ENCODE measurements at regions not wholly inside any gene's neighbourhood (a gene's known extent, or its start where the extent isn't known, plus 50 kb on each side); places are given as distances from the start of the nearest gene placed in this dataset.

DNA sequence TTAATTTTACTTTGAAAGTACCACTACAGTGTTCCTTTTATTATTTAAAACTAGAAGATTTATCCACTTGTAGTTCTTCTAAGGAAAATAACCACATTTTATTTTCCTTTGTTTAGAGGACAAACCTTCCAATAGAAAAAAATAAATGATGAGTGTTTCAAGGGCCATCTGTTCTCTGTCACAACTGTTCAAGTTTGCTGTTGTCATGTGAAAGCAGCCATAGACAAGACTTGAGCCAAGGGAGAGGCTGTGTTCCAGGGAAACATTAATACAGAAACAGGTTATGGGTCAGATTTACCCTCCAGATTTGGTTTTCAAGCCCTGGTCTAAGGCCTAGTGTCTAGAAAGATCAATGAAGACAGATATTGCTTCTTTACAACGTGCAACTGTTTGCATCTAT lies 463.6 kb downstream of the C6orf118 start:
- Mint-ChIP-seq H3K4me1 (ENCODE audit: low read depth) (no peaks in the 10 kb centered on the region), H3K9me3 (peaks cover 6% of the 10 kb centered on the region), H3K27ac (no peak overlapping the region), H3K27me3 (no peaks in the 10 kb centered on the region), H3K4me3 (no peak overlapping the region), H3K36me3 (ENCODE audit: low read depth) (no peaks in the 10 kb centered on the region)

DNA sequence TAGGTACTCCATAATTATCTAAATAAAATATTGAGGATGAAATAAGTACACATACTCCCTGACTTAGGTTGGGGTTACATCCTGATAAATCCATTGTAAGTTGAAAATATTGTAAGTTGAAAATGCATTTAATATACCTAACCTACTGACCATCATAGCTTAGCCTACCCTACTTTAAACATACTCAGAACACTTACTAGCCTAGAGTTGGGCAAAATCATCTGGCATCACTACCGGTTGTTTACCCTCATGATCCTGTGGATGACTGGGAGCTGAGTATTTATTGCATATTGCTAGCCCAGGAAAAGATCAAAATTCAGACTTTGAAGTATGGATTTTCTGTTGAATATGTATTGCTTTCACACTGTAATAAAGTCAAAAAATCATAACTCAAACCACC lies 467.3 kb downstream of the C6orf118 start:
- H3K4me3 Mint-ChIP-seq, result no peak overlapping the region
- no peaks in the 10 kb centered on the region for H3K27me3 Mint-ChIP-seq
- peaks cover 5% of the 10 kb centered on the region for H3K9me3 Mint-ChIP-seq
- H3K36me3 Mint-ChIP-seq (ENCODE audit: low read depth), result no peaks in the 10 kb centered on the region
- H3K27ac Mint-ChIP-seq, result no peak overlapping the region
- H3K4me1 Mint-ChIP-seq (ENCODE audit: low read depth), result no peaks in the 10 kb centered on the region

DNA sequence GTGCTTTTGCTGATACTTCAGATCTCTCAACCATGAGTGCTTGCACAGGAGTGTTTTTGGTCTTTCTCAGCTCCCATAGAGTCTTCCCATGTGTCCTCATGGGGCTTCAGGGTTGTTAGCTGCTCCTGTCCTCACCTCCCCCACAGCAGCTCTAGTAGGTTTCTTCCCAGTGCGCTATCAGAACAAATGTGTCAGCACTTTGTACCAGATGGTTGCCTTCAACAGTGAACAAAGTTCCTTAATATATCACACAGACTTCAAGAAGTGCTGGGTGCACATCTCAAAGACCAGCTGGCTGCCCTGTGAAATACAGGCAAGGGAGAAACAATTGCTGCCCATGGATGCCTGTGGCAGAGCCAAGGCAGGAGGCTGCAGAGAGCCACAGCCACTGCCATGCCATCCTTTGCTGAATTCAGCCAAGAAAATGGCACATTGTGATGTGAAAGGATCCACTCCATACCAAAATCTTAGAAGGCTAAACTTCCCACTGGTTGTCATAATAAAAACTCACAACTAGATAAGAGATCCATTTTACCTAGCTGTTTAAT lies 471.3 kb downstream of the C6orf118 start:
- H3K4me3 Mint-ChIP-seq, result no peak overlapping the region
- H3K27ac Mint-ChIP-seq, result no peak overlapping the region
- H3K36me3 Mint-ChIP-seq (ENCODE audit: low read depth), result no peaks in the 10 kb centered on the region
- peaks cover 18% of the 10 kb centered on the region for H3K9me3 Mint-ChIP-seq
- no peaks in the 10 kb centered on the region for H3K4me1 Mint-ChIP-seq (ENCODE audit: low read depth)
- H3K27me3 Mint-ChIP-seq, result no peaks in the 10 kb centered on the region

DNA sequence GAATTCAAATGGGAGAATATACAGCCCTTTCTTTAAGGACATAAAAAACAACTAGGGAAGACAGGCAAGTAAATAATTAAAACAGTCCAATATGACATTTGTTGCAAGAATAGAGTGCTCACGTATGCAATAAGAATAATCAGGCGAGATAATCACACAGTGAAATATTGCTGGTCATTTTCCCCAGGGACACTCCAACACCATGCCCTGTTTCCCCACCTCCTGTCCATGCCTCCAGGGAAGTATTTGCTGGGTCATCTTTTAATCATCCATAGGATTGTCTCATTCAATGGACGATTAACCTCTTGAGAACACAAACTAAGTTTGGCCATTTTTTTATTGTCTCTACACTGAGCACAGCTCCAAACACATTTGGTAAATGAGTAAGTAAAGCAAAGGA lies 472.9 kb downstream of the C6orf118 start:
- H3K27ac Mint-ChIP-seq, result no peak overlapping the region
- H3K4me1 Mint-ChIP-seq (ENCODE audit: low read depth), result no peaks in the 10 kb centered on the region
- H3K27me3 Mint-ChIP-seq, result no peaks in the 10 kb centered on the region
- no peaks in the 10 kb centered on the region for H3K36me3 Mint-ChIP-seq (ENCODE audit: low read depth)
- H3K4me3 Mint-ChIP-seq, result no peak overlapping the region
- H3K9me3 Mint-ChIP-seq, result peaks cover 22% of the 10 kb centered on the region

- H3K4me3 Mint-ChIP-seq, result no peak overlapping the region
- H3K27me3 Mint-ChIP-seq, result no peaks in the 10 kb centered on the region
- H3K27ac Mint-ChIP-seq, result no peak overlapping the region
- H3K9me3 Mint-ChIP-seq, result peaks cover 23% of the 10 kb centered on the region
- no peaks in the 10 kb centered on the region for H3K4me1 Mint-ChIP-seq (ENCODE audit: low read depth)
- no peaks in the 10 kb centered on the region for H3K36me3 Mint-ChIP-seq (ENCODE audit: low read depth)
These were observed 477.0 kb downstream of the C6orf118 start for GRCh38 chr6:164832410-164832809.

- no peak overlapping the region for H3K27ac Mint-ChIP-seq
These were observed 481.9 kb downstream of the C6orf118 start for GRCh38 chr6:164827537-164827936.

DNA sequence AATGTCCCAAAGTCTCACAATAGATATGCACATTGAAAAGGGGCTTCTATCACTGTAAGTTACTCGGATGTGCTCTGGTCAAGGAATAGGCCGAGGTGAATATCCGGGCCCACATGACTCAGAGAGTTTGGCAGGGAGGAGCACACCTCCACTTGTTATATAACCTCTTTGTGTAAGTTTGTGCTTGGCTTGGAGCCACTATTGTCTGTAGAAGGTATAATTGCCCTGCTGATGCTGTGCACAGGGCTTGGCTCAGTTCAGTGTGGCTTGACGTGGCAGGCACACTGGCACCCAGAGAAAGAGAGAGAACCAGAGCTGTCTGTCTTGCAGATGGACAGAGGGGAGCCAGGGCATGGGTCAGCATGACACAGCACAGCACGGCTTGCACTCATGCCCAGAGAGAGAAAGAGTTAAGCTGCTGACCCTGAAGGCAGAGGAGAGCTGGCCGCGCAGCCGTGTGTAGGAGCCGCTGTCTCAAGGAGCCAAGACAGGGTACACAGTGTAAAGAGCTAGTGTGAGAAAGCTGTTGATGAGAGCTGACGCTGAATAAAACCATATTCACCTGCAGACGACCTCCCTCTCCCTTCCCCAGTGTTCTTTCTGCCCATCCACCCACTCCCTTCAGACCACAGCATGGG lies 482.5 kb downstream of the C6orf118 start:
- Mint-ChIP-seq H3K4me1 (ENCODE audit: low read depth) (no peaks in the 10 kb centered on the region), H3K4me3 (no peak overlapping the region), H3K27ac (no peak overlapping the region), H3K27me3 (no peaks in the 10 kb centered on the region), H3K36me3 (ENCODE audit: low read depth) (no peaks in the 10 kb centered on the region), H3K9me3 (peaks cover 8% of the 10 kb centered on the region)

More at GRCh38 chr6:164827537-164827936, 481.9 kb downstream of the C6orf118 start:
- no peak overlapping the region for H3K4me3 Mint-ChIP-seq
- H3K36me3 Mint-ChIP-seq (ENCODE audit: low read depth), result no peaks in the 10 kb centered on the region
- H3K27me3 Mint-ChIP-seq, result no peaks in the 10 kb centered on the region
- no peaks in the 10 kb centered on the region for H3K4me1 Mint-ChIP-seq (ENCODE audit: low read depth)
- H3K9me3 Mint-ChIP-seq, result peaks cover 8% of the 10 kb centered on the region

DNA sequence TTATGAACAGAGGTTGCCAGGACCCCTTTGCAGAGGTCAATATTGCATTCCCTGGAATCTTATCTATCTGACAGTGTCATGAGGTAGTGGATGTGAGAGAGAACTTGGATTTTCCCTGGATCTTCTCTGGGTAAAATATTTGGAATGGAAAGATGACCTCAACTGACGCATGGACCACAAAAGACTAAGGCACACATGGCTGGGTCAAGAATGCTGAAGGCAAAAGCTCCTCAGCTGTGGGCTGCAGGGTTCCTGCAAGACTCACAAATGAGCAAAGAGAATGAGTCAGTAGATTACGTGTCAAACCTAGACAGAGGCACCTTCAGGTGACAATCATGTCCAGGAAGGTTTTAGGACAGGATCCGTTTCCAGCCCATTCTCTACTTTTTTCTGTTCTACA lies 484.0 kb downstream of the C6orf118 start:
- no peak overlapping the region for H3K4me3 Mint-ChIP-seq
- H3K36me3 Mint-ChIP-seq (ENCODE audit: low read depth), result no peaks in the 10 kb centered on the region
- H3K27ac Mint-ChIP-seq, result no peak overlapping the region
- no peaks in the 10 kb centered on the region for H3K27me3 Mint-ChIP-seq
- no peaks in the 10 kb centered on the region for H3K4me1 Mint-ChIP-seq (ENCODE audit: low read depth)
- peaks cover 8% of the 10 kb centered on the region for H3K9me3 Mint-ChIP-seq

DNA sequence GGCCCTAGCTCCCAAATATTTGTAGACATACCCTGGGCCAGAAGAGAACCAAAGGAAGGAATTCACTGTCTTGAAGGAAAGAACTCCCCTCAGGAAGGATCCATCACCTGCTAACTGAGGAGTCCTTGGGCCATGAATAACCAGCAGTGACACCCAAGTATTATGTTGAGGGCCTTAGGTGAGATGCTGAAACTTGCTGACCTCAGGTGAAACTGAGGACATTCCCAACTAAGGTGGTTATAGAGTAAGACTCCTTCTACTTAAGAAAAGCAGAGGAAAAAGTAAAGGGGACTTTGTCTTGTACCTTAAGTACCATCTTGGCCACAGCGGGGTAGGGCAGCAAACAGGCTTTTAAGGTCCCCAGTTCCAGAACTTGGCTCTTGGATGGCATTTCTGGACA lies 491.7 kb downstream of the C6orf118 start:
- no peaks in the 10 kb centered on the region for H3K36me3 Mint-ChIP-seq (ENCODE audit: low read depth)
- no peaks in the 10 kb centered on the region for H3K4me1 Mint-ChIP-seq (ENCODE audit: low read depth)
- H3K27ac Mint-ChIP-seq, result no peak overlapping the region
- peaks cover 17% of the 10 kb centered on the region for H3K9me3 Mint-ChIP-seq
- H3K4me3 Mint-ChIP-seq, result no peak overlapping the region
- no peaks in the 10 kb centered on the region for H3K27me3 Mint-ChIP-seq

DNA sequence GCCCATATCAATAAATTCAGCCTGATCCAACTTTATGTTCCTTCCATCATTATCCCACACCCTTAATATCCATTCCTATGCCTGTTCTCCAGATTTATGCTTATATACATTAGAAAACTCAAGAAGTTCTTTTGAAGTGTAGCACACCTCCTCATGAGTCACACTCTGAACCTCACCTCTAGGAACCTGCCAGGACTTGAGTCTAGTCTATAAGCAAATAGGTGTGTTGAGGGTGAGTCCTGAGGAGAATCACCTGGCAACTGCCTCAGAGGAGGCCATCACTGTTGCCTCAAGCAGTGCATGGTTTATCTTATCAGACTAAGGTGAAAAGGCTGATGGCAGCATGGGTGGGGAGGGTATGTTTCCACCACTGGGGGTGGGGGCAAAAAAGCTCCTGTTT lies 496.7 kb downstream of the C6orf118 start:
- Mint-ChIP-seq H3K4me3 (no peak overlapping the region), H3K36me3 (ENCODE audit: low read depth) (no peaks in the 10 kb centered on the region), H3K4me1 (ENCODE audit: low read depth) (no peaks in the 10 kb centered on the region), H3K27me3 (no peaks in the 10 kb centered on the region), H3K27ac (no peak overlapping the region), H3K9me3 (peaks cover 37% of the 10 kb centered on the region)

DNA sequence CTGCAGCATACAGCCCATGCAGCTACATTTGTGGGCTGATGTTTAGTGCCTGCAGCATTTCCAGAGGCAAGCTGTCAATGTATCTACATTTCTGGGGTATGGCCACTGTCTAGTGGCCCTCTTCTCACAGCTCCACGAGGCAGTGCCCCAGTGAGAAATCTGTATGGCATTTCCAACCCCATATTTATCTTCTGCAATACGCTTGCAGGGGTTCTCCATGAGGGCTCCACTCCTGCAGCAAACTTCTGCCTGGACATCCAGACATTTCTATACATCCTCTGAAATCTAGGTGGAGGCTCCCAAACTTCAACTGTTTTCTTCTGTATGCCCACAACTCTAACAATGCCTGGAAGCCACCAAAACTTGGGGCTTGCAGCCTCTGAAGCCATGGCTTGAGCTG lies 502.3 kb downstream of the C6orf118 start:
- Mint-ChIP-seq H3K4me3 (no peak overlapping the region), H3K36me3 (ENCODE audit: low read depth) (no peaks in the 10 kb centered on the region), H3K4me1 (ENCODE audit: low read depth) (no peaks in the 10 kb centered on the region), H3K27ac (no peak overlapping the region), H3K9me3 (peaks cover 37% of the 10 kb centered on the region), H3K27me3 (no peaks in the 10 kb centered on the region)

DNA sequence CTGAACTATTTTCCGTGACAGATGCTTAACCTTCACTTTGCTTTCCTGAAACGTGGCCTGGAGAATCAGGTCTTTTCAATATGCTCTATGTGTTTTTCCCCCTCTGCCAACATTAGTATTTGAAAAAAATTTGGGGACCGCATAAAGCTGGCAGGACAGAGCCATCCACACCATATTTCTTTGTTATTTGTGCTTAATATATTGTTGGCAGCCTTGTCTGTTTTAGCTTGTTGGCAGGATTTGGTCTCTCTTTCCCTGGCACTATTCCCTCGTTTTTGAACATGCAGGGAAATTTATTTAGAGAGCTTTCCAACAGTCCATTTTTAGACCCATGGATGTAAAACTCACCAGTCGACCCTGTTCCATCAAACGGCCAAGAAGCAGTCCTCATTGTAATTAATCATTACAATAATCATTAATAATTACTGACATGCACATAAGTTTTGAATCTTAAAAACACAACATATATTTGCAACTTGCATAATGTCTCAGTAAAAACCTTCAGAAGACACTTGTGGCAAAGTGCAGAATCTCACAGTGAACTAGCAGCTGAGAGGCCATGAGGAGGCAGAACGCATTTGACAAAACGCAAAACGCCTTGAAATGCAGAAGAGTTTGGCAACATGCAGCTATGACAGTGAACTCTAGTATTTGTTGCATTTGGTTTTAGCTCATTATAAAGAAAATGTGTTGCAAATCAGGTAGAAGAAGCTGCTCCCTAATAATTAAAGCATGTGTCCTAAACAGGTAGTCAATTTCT lies 514.2 kb downstream of the C6orf118 start:
- Mint-ChIP-seq H3K27ac (no peak overlapping the region), H3K4me1 (ENCODE audit: low read depth) (no peaks in the 10 kb centered on the region), H3K4me3 (no peak overlapping the region), H3K27me3 (no peaks in the 10 kb centered on the region), H3K36me3 (ENCODE audit: low read depth) (no peaks in the 10 kb centered on the region), H3K9me3 (peaks cover 17% of the 10 kb centered on the region)

- peaks cover 13% of the 10 kb centered on the region for H3K9me3 Mint-ChIP-seq
- H3K27me3 Mint-ChIP-seq, result no peaks in the 10 kb centered on the region
- no peak overlapping the region for H3K4me3 Mint-ChIP-seq
- H3K27ac Mint-ChIP-seq, result no peak overlapping the region
- no peaks in the 10 kb centered on the region for H3K36me3 Mint-ChIP-seq (ENCODE audit: low read depth)
- no peaks in the 10 kb centered on the region for H3K4me1 Mint-ChIP-seq (ENCODE audit: low read depth)
These were observed 516.7 kb downstream of the C6orf118 start for GRCh38 chr6:164792666-164793065.

GRCh38 chr6:164791498-164791897 lies 517.9 kb downstream of the C6orf118 start:
- Mint-ChIP-seq H3K9me3 (peaks cover 8% of the 10 kb centered on the region), H3K4me3 (no peak overlapping the region), H3K27ac (no peak overlapping the region), H3K4me1 (ENCODE audit: low read depth) (no peaks in the 10 kb centered on the region), H3K36me3 (ENCODE audit: low read depth) (no peaks in the 10 kb centered on the region), H3K27me3 (no peaks in the 10 kb centered on the region)

DNA sequence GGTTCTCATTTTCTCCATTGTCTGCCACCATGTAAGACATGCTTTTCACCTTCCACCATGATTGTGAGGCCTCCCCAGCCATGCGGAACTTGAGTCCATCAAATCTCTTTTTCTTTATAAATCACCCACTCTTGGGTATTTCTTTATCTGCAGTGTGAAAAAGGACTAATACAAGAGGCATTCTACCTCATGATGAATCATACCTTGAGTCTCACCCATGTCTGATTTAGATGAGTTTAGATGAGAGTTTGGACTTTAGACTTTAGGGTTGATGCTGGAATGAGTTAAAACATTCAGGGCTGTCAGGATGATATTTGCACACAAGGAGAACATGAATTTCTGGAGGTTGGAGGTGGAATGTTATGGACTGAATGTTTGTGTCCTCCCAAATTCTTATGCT lies 545.6 kb downstream of the C6orf118 start:
- Mint-ChIP-seq H3K9me3 (peaks cover 20% of the 10 kb centered on the region), H3K4me1 (ENCODE audit: low read depth) (no peaks in the 10 kb centered on the region), H3K27me3 (no peaks in the 10 kb centered on the region), H3K4me3 (no peak overlapping the region), H3K36me3 (ENCODE audit: low read depth) (no peaks in the 10 kb centered on the region), H3K27ac (no peak overlapping the region)

Measured in stimulated activated naive CD8-positive, alpha-beta T cell treated with anti-CD3 and anti-CD28 coated beads, Interleukin-15, Interleukin-2, amounts not matched to agents 100 ng/mL and 50 ng/mL, for 24 hours (primary cell).